ENCODE measurements at regions not wholly inside any gene's neighbourhood (a gene's known extent, or its start where the extent isn't known, plus 50 kb on each side); places are given as distances from the start of the nearest gene placed in this dataset.
"Not testable (repeated sequence)": the region's sequence is repeated elsewhere in the genome, so short reads cannot be mapped to it uniquely, and the experiment has no call there.

- no peaks in the 10 kb centered on the region for H3K27me3 ChIP-seq (ENCODE audit: control insufficient read depth in 2 of 2, insufficient read depth in 1 of 2, low read length in 1 of 2)
- DNase-seq (ENCODE audit: low read depth in 6 of 9, low spot score in 9 of 9) = no peak
- H3K36me3 ChIP-seq (ENCODE audit: control insufficient read depth in 2 of 2, insufficient read depth in 2 of 2, low read length in 1 of 2) = no peaks in the 10 kb centered on the region
- H3K27ac ChIP-seq (ENCODE audit: low read depth in 1 of 2, low read length in 1 of 2) = no peak overlapping the region
- no peaks in the 10 kb centered on the region for H3K9me3 ChIP-seq (ENCODE audit: control insufficient read depth in 2 of 2, insufficient read depth in 1 of 2, low read length in 1 of 2)
- no peaks in the 10 kb centered on the region for H3K4me1 ChIP-seq (ENCODE audit: control insufficient read depth in 2 of 2, insufficient read depth in 2 of 2, low read length in 2 of 2)
- WGBS = 96% methylated on average over 2 of the region's 2 CpGs
- no peak overlapping the region for H3K4me3 ChIP-seq (ENCODE audit: low read length in 2 of 2)
Measured at GRCh38 chr3:170697131-170697530, 111.3 kb upstream of the SLC7A14 start.

GRCh38 chr3:170695486-170696064 is 109.7 kb upstream of the SLC7A14 start:
- Histone ChIP-seq H3K4me3 (ENCODE audit: low read length in 2 of 2) (no peak overlapping the region), H3K9me3 (ENCODE audit: control insufficient read depth in 2 of 2, insufficient read depth in 1 of 2, low read length in 1 of 2) (no peaks in the 10 kb centered on the region), H3K36me3 (ENCODE audit: control insufficient read depth in 2 of 2, insufficient read depth in 2 of 2, low read length in 1 of 2) (no peaks in the 10 kb centered on the region), H3K27ac (ENCODE audit: low read depth in 1 of 2, low read length in 1 of 2) (no peak overlapping the region), H3K27me3 (ENCODE audit: control insufficient read depth in 2 of 2, insufficient read depth in 1 of 2, low read length in 1 of 2) (no peaks in the 10 kb centered on the region), H3K4me1 (ENCODE audit: control insufficient read depth in 2 of 2, insufficient read depth in 2 of 2, low read length in 2 of 2) (no peaks in the 10 kb centered on the region)
- WGBS = 97% methylated on average over 3 of the region's 3 CpGs
- no peak for DNase-seq (ENCODE audit: low read depth in 6 of 9, low spot score in 9 of 9)

GRCh38 chr3:170692720-170693119 is 106.8 kb upstream of the SLC7A14 start:
- no peaks in the 10 kb centered on the region for H3K9me3 ChIP-seq (ENCODE audit: control insufficient read depth in 2 of 2, insufficient read depth in 1 of 2, low read length in 1 of 2)
- H3K4me1 ChIP-seq (ENCODE audit: control insufficient read depth in 2 of 2, insufficient read depth in 2 of 2, low read length in 2 of 2) = no peaks in the 10 kb centered on the region
- H3K27me3 ChIP-seq (ENCODE audit: control insufficient read depth in 2 of 2, insufficient read depth in 1 of 2, low read length in 1 of 2) = no peaks in the 10 kb centered on the region
- no peaks in the 10 kb centered on the region for H3K36me3 ChIP-seq (ENCODE audit: control insufficient read depth in 2 of 2, insufficient read depth in 2 of 2, low read length in 1 of 2)
- WGBS = 98% methylated on average over 2 of the region's 2 CpGs
- DNase-seq (ENCODE audit: low read depth in 6 of 9, low spot score in 9 of 9) = no peak
- no peak overlapping the region for H3K4me3 ChIP-seq (ENCODE audit: low read length in 2 of 2)
- no peak overlapping the region for H3K27ac ChIP-seq (ENCODE audit: low read depth in 1 of 2, low read length in 1 of 2)

GRCh38 chr3:170690661-170690981 is 104.7 kb upstream of the SLC7A14 start:
- 91% methylated on average over 3 of the region's 3 CpGs for WGBS
- no peak overlapping the region for H3K27ac ChIP-seq (ENCODE audit: low read depth in 1 of 2, low read length in 1 of 2)
- no peaks in the 10 kb centered on the region for H3K27me3 ChIP-seq (ENCODE audit: control insufficient read depth in 2 of 2, insufficient read depth in 1 of 2, low read length in 1 of 2)
- H3K36me3 ChIP-seq (ENCODE audit: control insufficient read depth in 2 of 2, insufficient read depth in 2 of 2, low read length in 1 of 2) = no peaks in the 10 kb centered on the region
- DNase-seq (ENCODE audit: low read depth in 6 of 9, low spot score in 9 of 9) = no peak
- H3K4me1 ChIP-seq (ENCODE audit: control insufficient read depth in 2 of 2, insufficient read depth in 2 of 2, low read length in 2 of 2) = no peaks in the 10 kb centered on the region
- no peak overlapping the region for H3K4me3 ChIP-seq (ENCODE audit: low read length in 2 of 2)
- H3K9me3 ChIP-seq (ENCODE audit: control insufficient read depth in 2 of 2, insufficient read depth in 1 of 2, low read length in 1 of 2) = no peaks in the 10 kb centered on the region

GRCh38 chr3:170689893-170690660 is 104.2 kb upstream of the SLC7A14 start:
- WGBS = 64% methylated on average over 13 of the region's 13 CpGs
- H3K27ac ChIP-seq (ENCODE audit: low read depth in 1 of 2, low read length in 1 of 2) = peak overlapping the region in 1 of 2 donors; percentile 42
- DNase-seq (ENCODE audit: low read depth in 6 of 9, low spot score in 9 of 9) = peak in 5 of 9 donors; percentile 9 to 37 (median 25)

GRCh38 chr3:170689296-170689829 is 103.5 kb upstream of the SLC7A14 start:
- H3K27ac ChIP-seq (ENCODE audit: low read depth in 1 of 2, low read length in 1 of 2) = peak overlapping the region in 1 of 2 donors; percentile 36
- WGBS = 94% methylated on average over 4 of the region's 4 CpGs
- H3K9me3 ChIP-seq (ENCODE audit: control insufficient read depth in 2 of 2, insufficient read depth in 1 of 2, low read length in 1 of 2) = no peaks in the 10 kb centered on the region
- no peaks in the 10 kb centered on the region for H3K27me3 ChIP-seq (ENCODE audit: control insufficient read depth in 2 of 2, insufficient read depth in 1 of 2, low read length in 1 of 2)
- no peaks in the 10 kb centered on the region for H3K36me3 ChIP-seq (ENCODE audit: control insufficient read depth in 2 of 2, insufficient read depth in 2 of 2, low read length in 1 of 2)
- no peak overlapping the region for H3K4me3 ChIP-seq (ENCODE audit: low read length in 2 of 2)
- peak in 2 of 9 donors; percentile 9 to 25 for DNase-seq (ENCODE audit: low read depth in 6 of 9, low spot score in 9 of 9)
- no peaks in the 10 kb centered on the region for H3K4me1 ChIP-seq (ENCODE audit: control insufficient read depth in 2 of 2, insufficient read depth in 2 of 2, low read length in 2 of 2)

More at GRCh38 chr3:170689893-170690660, 104.2 kb upstream of the SLC7A14 start:
- Histone ChIP-seq H3K4me3 (ENCODE audit: low read length in 2 of 2) (no peak overlapping the region), H3K27me3 (ENCODE audit: control insufficient read depth in 2 of 2, insufficient read depth in 1 of 2, low read length in 1 of 2) (no peaks in the 10 kb centered on the region), H3K9me3 (ENCODE audit: control insufficient read depth in 2 of 2, insufficient read depth in 1 of 2, low read length in 1 of 2) (no peaks in the 10 kb centered on the region), H3K36me3 (ENCODE audit: control insufficient read depth in 2 of 2, insufficient read depth in 2 of 2, low read length in 1 of 2) (no peaks in the 10 kb centered on the region), H3K4me1 (ENCODE audit: control insufficient read depth in 2 of 2, insufficient read depth in 2 of 2, low read length in 2 of 2) (no peaks in the 10 kb centered on the region)

GRCh38 chr3:170688222-170688621 is 102.3 kb upstream of the SLC7A14 start:
- over 99% methylated on average over 4 of the region's 4 CpGs for WGBS
- H3K9me3 ChIP-seq (ENCODE audit: control insufficient read depth in 2 of 2, insufficient read depth in 1 of 2, low read length in 1 of 2); H3K27ac ChIP-seq (ENCODE audit: low read depth in 1 of 2, low read length in 1 of 2); H3K4me3 ChIP-seq (ENCODE audit: low read length in 2 of 2); H3K27me3 ChIP-seq (ENCODE audit: control insufficient read depth in 2 of 2, insufficient read depth in 1 of 2, low read length in 1 of 2); DNase-seq (ENCODE audit: low read depth in 6 of 9, low spot score in 9 of 9); H3K4me1 ChIP-seq (ENCODE audit: control insufficient read depth in 2 of 2, insufficient read depth in 2 of 2, low read length in 2 of 2); H3K36me3 ChIP-seq (ENCODE audit: control insufficient read depth in 2 of 2, insufficient read depth in 2 of 2, low read length in 1 of 2): not testable (repeated sequence)

- Histone ChIP-seq H3K27ac (ENCODE audit: low read depth in 1 of 2, low read length in 1 of 2) (no peak overlapping the region), H3K4me3 (ENCODE audit: low read length in 2 of 2) (no peak overlapping the region), H3K4me1 (ENCODE audit: control insufficient read depth in 2 of 2, insufficient read depth in 2 of 2, low read length in 2 of 2) (no peaks in the 10 kb centered on the region), H3K36me3 (ENCODE audit: control insufficient read depth in 2 of 2, insufficient read depth in 2 of 2, low read length in 1 of 2) (no peaks in the 10 kb centered on the region), H3K9me3 (ENCODE audit: control insufficient read depth in 2 of 2, insufficient read depth in 1 of 2, low read length in 1 of 2) (no peaks in the 10 kb centered on the region), H3K27me3 (ENCODE audit: control insufficient read depth in 2 of 2, insufficient read depth in 1 of 2, low read length in 1 of 2) (no peaks in the 10 kb centered on the region)
- DNase-seq (ENCODE audit: low read depth in 6 of 9, low spot score in 9 of 9) = no peak
Measured at GRCh38 chr3:170680593-170680992, 94.7 kb upstream of the SLC7A14 start.

- Histone ChIP-seq H3K9me3 (ENCODE audit: control insufficient read depth in 2 of 2, insufficient read depth in 1 of 2, low read length in 1 of 2) (no peaks in the 10 kb centered on the region), H3K36me3 (ENCODE audit: control insufficient read depth in 2 of 2, insufficient read depth in 2 of 2, low read length in 1 of 2) (no peaks in the 10 kb centered on the region), H3K27me3 (ENCODE audit: control insufficient read depth in 2 of 2, insufficient read depth in 1 of 2, low read length in 1 of 2) (no peaks in the 10 kb centered on the region), H3K4me3 (ENCODE audit: low read length in 2 of 2) (no peak overlapping the region), H3K4me1 (ENCODE audit: control insufficient read depth in 2 of 2, insufficient read depth in 2 of 2, low read length in 2 of 2) (no peaks in the 10 kb centered on the region), H3K27ac (ENCODE audit: low read depth in 1 of 2, low read length in 1 of 2) (no peak overlapping the region)
- WGBS = 97% methylated on average over 3 of the region's 3 CpGs
- no peak for DNase-seq (ENCODE audit: low read depth in 6 of 9, low spot score in 9 of 9)
Measured at GRCh38 chr3:170679190-170679589, 93.3 kb upstream of the SLC7A14 start.

Data from thymus (tissue), 11 donors.